ENCODE measurements at regions not wholly inside any gene's neighbourhood (a gene's known extent, or its start where the extent isn't known, plus 50 kb on each side); places are given as distances from the start of the nearest gene placed in this dataset.
"Not testable (repeated sequence)": the region's sequence is repeated elsewhere in the genome, so short reads cannot be mapped to it uniquely, and the experiment has no call there.

GRCh38 chr2:17254421-17254820 is 263.8 kb downstream of the RAD51AP2 start:
- no peak for DNase-seq (ENCODE audit: low spot score)

GRCh38 chr2:17252258-17252657 is 266.0 kb downstream of the RAD51AP2 start:
- no peak for DNase-seq (ENCODE audit: low spot score)

GRCh38 chr2:17251171-17251570 is 267.1 kb downstream of the RAD51AP2 start:
- no peak for DNase-seq (ENCODE audit: low spot score)

GRCh38 chr2:17249249-17249648 is 269.0 kb downstream of the RAD51AP2 start:
- no peak for DNase-seq (ENCODE audit: low spot score)

- DNase-seq (ENCODE audit: low spot score), result no peak
Measured at GRCh38 chr2:17245906-17246305, 272.3 kb downstream of the RAD51AP2 start.

- DNase-seq (ENCODE audit: low spot score), result no peak
Measured at GRCh38 chr2:17242813-17243485, 275.3 kb downstream of the RAD51AP2 start.

GRCh38 chr2:17239550-17239949 is 278.7 kb downstream of the RAD51AP2 start:
- no peak for DNase-seq (ENCODE audit: low spot score)

- no peak for DNase-seq (ENCODE audit: low spot score)
Measured at GRCh38 chr2:17235167-17235566, 283.1 kb downstream of the RAD51AP2 start.

GRCh38 chr2:17232776-17233556 is 285.3 kb downstream of the RAD51AP2 start:
- no peak for DNase-seq (ENCODE audit: low spot score)

GRCh38 chr2:17231394-17231965 is 286.8 kb downstream of the RAD51AP2 start:
- no peak for DNase-seq (ENCODE audit: low spot score)

- no peak for DNase-seq (ENCODE audit: low spot score)
Measured at GRCh38 chr2:17229414-17229813, 288.8 kb downstream of the RAD51AP2 start.

- no peak for DNase-seq (ENCODE audit: low spot score)
Measured at GRCh38 chr2:17228461-17228860, 289.8 kb downstream of the RAD51AP2 start.

GRCh38 chr2:17227856-17228255 is 290.4 kb downstream of the RAD51AP2 start:
- no peak for DNase-seq (ENCODE audit: low spot score)

GRCh38 chr2:17226941-17227490 is 291.2 kb downstream of the RAD51AP2 start:
- DNase-seq (ENCODE audit: low spot score), result no peak

- DNase-seq (ENCODE audit: low spot score), result no peak
Measured at GRCh38 chr2:17223211-17223610, 295.0 kb downstream of the RAD51AP2 start.

GRCh38 chr2:17208511-17208910 is 309.7 kb downstream of the RAD51AP2 start:
- DNase-seq (ENCODE audit: low spot score), result no peak

- no peak for DNase-seq (ENCODE audit: low spot score)
Measured at GRCh38 chr2:17206771-17207170, 311.5 kb downstream of the RAD51AP2 start.

- not testable (repeated sequence) for DNase-seq (ENCODE audit: low spot score)
Measured at GRCh38 chr2:17204214-17204613, 314.0 kb downstream of the RAD51AP2 start.

- not testable (repeated sequence) for DNase-seq (ENCODE audit: low spot score)
Measured at GRCh38 chr2:17202628-17203027, 315.6 kb downstream of the RAD51AP2 start.

- DNase-seq (ENCODE audit: low spot score), result no peak
Measured at GRCh38 chr2:17199741-17200140, 318.5 kb downstream of the RAD51AP2 start.

GRCh38 chr2:17196380-17196779 is 321.9 kb downstream of the RAD51AP2 start:
- DNase-seq (ENCODE audit: low spot score), result no peak

GRCh38 chr2:17195016-17195415 is 323.2 kb downstream of the RAD51AP2 start:
- no peak for DNase-seq (ENCODE audit: low spot score)

GRCh38 chr2:17194083-17194482 is 324.2 kb downstream of the RAD51AP2 start:
- no peak for DNase-seq (ENCODE audit: low spot score)

All from iPS-NIHi11 (cell line).